ENCODE measurements at regions not wholly inside any gene's neighbourhood (a gene's known extent, or its start where the extent isn't known, plus 50 kb on each side); places are given as distances from the start of the nearest gene placed in this dataset.

- TF ChIP-seq EP300 (IDR thresholded peaks at IDR 0.05; ENCODE audit: borderline replicate concordance) = no peak
- TF ChIP-seq REST (IDR thresholded peaks at IDR 0.05; ENCODE audit: low read depth) = no peak
- TF ChIP-seq TAF1 (IDR thresholded peaks at IDR 0.05; ENCODE audit: low read depth) = no peak
- TF ChIP-seq MAX (IDR thresholded peaks at IDR 0.05) = no peak
- TF ChIP-seq CREB1 (IDR thresholded peaks at IDR 0.05; ENCODE audit: low read depth) = no peak
- TF ChIP-seq FOXM1 (IDR thresholded peaks at IDR 0.05; ENCODE audit: borderline replicate concordance, low read depth) = no peak
- TF ChIP-seq EGR1 (IDR thresholded peaks at IDR 0.05) = no peak
- TF ChIP-seq RAD21 (IDR thresholded peaks at IDR 0.05; ENCODE audit: low read depth) = no peak
- no peak for TF ChIP-seq YY1 (IDR thresholded peaks at IDR 0.05; ENCODE audit: low read depth)
- no peak for TF ChIP-seq TCF12 (IDR thresholded peaks at IDR 0.05; ENCODE audit: low read depth)
- TF ChIP-seq, protein P1, sequence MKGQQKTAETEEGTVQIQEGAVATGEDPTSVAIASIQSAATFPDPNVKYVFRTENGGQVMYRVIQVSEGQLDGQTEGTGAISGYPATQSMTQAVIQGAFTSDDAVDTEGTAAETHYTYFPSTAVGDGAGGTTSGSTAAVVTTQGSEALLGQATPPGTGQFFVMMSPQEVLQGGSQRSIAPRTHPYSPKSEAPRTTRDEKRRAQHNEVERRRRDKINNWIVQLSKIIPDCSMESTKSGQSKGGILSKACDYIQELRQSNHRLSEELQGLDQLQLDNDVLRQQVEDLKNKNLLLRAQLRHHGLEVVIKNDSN (IDR thresholded peaks at IDR 0.05) = no peak
- no peak for TF ChIP-seq CEBPB (IDR thresholded peaks at IDR 0.05)
- TF ChIP-seq TEAD4 (IDR thresholded peaks at IDR 0.05) = no peak
Observed at GRCh38 chr1:10892138-10893065, 96.0 kb upstream of the CASZ1 start.

Data from Ishikawa (cell line).